ENCODE measurements at regions not wholly inside any gene's neighbourhood (a gene's known extent, or its start where the extent isn't known, plus 50 kb on each side); places are given as distances from the start of the nearest gene placed in this dataset.

DNA sequence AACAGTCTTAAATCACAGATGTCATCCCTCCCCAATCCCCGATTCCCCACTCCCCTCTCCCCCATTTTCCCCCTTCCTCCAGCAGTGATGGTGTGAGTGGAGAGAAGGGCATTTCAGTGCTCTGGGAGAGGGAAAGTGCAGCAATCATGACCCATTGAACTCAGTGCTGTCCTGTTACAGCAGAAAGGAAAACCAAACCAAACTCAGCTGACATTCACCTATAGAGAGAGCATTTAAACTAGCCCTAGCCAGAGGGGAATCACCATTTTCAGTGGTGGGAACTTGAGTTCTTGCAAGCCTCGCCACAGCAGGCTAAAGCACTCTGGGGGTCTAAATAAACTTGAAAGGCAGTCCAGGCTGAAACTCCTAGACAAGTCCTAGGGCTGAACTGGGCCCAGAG, 129.9 kb upstream of the COL21A1 start:
- no peak for DNase-seq

GRCh38 chr6:56375806-56376205, 128.4 kb upstream of the COL21A1 start:
- DNase-seq: no peak

GRCh38 chr6:56374841-56375369, 127.5 kb upstream of the COL21A1 start:
- no peak for DNase-seq

DNA sequence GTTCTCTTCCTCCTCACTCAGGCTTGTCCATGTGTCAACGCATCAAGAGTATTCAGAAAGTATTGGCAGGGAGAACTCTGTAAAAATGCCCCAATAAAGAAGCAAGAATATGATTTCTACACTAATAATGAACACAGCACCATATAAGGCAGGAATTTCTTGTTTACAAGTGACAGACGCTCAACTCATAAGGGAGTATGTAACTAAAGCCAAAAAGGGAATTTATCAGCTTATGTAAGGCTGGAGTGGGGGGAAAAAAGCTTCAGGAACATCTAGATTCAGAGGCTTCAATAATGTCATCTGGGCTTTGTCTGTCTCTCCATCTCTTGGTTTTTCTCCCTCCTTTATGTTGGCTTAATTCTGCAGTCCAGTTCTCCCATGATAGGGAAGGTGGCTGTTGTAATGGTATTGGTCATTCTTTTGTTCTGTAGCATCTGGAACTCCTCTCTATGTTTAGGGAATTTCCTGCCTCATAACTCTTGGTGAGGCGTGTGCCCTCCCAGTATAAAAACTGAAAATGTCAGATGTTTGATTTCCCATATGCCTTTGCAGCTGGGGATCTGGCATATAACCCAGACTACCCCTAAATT, 125.1 kb upstream of the COL21A1 start:
- no peak for DNase-seq

DNA sequence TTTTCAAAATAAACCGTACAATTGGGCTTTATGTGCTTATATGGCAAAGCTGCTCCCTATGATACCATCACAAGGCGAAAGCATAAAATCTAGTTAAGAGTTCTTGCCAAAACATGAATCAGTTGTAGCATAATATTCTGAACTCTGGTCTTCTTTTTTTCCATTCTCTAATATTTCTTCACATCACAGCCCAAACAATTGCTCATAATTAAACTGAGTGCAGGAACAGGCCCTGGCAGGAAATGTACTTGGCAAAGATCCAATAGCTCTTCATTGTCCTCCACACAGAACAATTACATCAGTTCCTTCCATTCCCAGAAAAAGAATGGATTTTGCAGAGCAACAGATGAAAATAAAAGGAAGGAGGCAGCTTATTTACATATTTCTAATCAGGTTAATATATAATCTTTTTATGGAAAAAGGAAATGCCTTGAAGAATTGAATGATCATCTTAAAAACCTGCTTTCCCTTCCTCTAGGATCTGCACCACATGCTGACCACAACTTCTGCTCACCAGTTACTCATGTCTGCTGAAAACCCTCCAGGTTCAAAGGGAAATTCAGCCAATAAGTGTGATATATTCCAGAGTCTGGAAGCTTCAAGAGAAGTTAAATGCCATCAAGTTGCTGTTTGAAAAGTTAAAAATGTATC, 123.3 kb upstream of the COL21A1 start:
- no peak for DNase-seq

DNA sequence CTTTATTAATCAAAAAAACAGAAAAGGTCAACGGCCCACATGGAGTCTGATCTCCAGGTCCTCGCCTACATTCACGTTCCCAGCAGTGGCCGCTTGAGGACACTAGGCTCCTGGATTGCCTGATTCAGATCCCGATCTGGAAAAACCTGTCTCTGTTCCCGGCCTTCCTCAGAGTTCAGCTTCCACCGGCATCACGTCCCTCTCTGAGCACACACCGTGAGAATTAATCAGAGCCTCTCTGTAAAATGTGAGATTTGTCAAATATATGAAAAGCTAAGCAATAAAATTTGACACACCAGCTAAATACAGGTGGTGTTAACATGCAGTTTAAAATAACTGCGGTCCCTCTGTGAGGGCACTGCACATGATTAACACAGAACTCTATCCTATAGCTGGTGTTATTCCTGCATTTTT, 122.8 kb upstream of the COL21A1 start:
- no peak for DNase-seq

GRCh38 chr6:56368491-56368890, 121.1 kb upstream of the COL21A1 start:
- DNase-seq: no peak

GRCh38 chr6:56366141-56366852, 118.9 kb upstream of the COL21A1 start:
- DNase-seq: no peak

GRCh38 chr6:56364827-56365339, 117.5 kb upstream of the COL21A1 start:
- DNase-seq: no peak

- no peak for DNase-seq
These were observed 117.0 kb upstream of the COL21A1 start for GRCh38 chr6:56364431-56364826.

DNA sequence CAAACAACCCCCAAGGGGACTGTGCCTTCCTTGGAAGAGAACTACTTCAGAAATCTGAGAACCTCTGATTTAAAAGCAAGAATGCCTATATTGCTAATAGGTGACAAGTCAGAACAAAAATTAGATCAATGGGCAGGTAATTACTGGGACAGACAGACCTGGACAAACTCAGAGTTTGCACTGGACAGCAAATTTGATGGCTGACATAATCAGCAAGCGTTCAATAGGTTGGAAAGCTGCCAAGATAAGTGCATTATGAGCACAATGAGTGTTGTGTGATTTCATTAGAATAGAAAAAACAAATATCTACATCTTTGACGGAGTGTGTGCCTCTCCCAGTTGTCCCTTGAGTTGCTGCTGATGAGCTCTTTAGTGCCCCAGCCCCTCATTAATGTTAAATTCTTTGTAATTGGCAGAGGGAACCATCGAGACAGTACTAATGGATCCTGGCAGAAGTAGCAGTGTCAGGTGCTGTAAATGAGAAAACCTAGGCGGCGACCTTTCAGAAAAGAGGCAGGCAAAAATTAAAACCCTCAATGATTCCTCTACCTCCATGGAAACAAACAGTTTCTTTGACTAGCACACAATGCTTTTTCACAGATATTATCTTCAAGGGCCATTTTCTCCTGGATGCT, 116.5 kb upstream of the COL21A1 start:
- no peak for DNase-seq

GRCh38 chr6:56361812-56362211, 114.4 kb upstream of the COL21A1 start:
- DNase-seq: no peak

GRCh38 chr6:56359201-56359899, 112.0 kb upstream of the COL21A1 start:
- DNase-seq: peak; percentile 35

- no peak for DNase-seq
These were observed 110.4 kb upstream of the COL21A1 start for GRCh38 chr6:56357616-56358373.

GRCh38 chr6:56356426-56356825, 109.0 kb upstream of the COL21A1 start:
- DNase-seq: no peak

DNA sequence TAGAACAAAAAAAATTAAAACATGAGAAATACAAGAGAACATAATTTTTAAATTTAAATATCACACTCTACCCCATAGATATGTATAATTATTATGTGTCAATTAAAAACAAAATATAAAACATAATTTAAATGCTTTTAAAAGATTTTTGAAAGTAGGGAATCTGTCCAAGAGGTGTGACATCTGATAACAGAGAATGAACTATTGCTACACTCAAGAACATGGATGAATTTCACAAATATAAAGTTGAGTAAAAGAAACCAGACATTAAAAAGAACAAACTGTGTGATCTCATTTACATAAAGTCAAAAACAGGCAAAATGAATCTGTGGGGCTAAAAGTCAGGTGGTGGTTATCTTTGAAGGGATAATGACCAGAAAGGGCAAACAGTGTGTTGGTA, 106.5 kb upstream of the COL21A1 start:
- no peak for DNase-seq

GRCh38 chr6:56350628-56351260, 103.4 kb upstream of the COL21A1 start:
- DNase-seq: no peak

GRCh38 chr6:56349194-56349593, 101.8 kb upstream of the COL21A1 start:
- DNase-seq: no peak

GRCh38 chr6:56348578-56348977, 101.2 kb upstream of the COL21A1 start:
- no peak for DNase-seq

DNA sequence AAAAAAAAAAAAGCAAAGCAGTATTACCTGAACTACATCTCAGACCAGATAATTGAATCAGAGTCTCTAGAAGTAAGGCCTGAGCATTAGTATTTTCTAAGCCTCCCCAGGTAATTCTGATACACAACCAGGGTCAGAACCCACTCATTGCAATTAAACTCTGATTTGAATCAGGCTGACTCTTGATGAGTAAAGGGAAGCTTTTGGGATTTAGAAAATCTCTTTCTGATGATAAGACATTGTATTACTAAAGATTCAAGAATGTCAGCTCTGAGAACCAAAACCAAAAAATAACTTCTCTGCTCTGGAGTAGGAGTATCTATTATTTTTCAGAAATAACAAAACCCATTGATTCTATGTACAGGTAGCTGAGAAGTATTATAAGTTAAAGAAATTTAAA, 100.1 kb upstream of the COL21A1 start:
- no peak for DNase-seq

- DNase-seq: no peak
These were observed 99.6 kb upstream of the COL21A1 start for GRCh38 chr6:56346958-56347357.

Data from activated CD8-positive, alpha-beta memory T cell treated with anti-CD3 and anti-CD28 coated beads, Interleukin-2, amount 50 U/mL, for 4 hours (primary cell).